ENCODE measurements at regions not wholly inside any gene's neighbourhood (a gene's known extent, or its start where the extent isn't known, plus 50 kb on each side); places are given as distances from the start of the nearest gene placed in this dataset.

GRCh38 chr5:82562696-82563240 lies 284.6 kb upstream of the RPS23 start:
- DNase-seq (ENCODE audit: insufficient read length, low spot score, missing footprints): no peak
- H3K4me3 ChIP-seq (ENCODE audit: insufficient read depth, low read length): no peak overlapping the region
- no peak for TF ChIP-seq CTCF (IDR thresholded peaks at IDR 0.05; ENCODE audit: extremely low read depth, low read depth, low read length)
- H3K9me3 ChIP-seq (ENCODE audit: low read depth, low read length): no peaks in the 10 kb centered on the region
- H3K36me3 ChIP-seq (ENCODE audit: insufficient read depth, low read length): no peaks in the 10 kb centered on the region
- H3K4me2 ChIP-seq (ENCODE audit: insufficient read depth, low read length): no peak overlapping the region
- H3K27ac ChIP-seq (ENCODE audit: low read depth, low read length): no peak overlapping the region
- no peak overlapping the region for H2AFZ ChIP-seq (ENCODE audit: low read length)
- H3K27me3 ChIP-seq (ENCODE audit: insufficient read depth, low read length): no peaks in the 10 kb centered on the region
- H4K20me1 ChIP-seq (ENCODE audit: insufficient read depth, low read length): no peaks in the 10 kb centered on the region
- H3K4me1 ChIP-seq (ENCODE audit: insufficient read depth, low read length): no peaks in the 10 kb centered on the region
- H3K79me2 ChIP-seq (ENCODE audit: insufficient read depth, low read length): no peaks in the 10 kb centered on the region

- no peaks in the 10 kb centered on the region for H3K27me3 ChIP-seq (ENCODE audit: insufficient read depth, low read length)
- no peaks in the 10 kb centered on the region for H3K4me1 ChIP-seq (ENCODE audit: insufficient read depth, low read length)
- TF ChIP-seq CTCF (IDR thresholded peaks at IDR 0.05; ENCODE audit: extremely low read depth, low read depth, low read length): no peak
- no peak overlapping the region for H2AFZ ChIP-seq (ENCODE audit: low read length)
- no peaks in the 10 kb centered on the region for H3K9me3 ChIP-seq (ENCODE audit: low read depth, low read length)
- no peak overlapping the region for H3K4me2 ChIP-seq (ENCODE audit: insufficient read depth, low read length)
- no peaks in the 10 kb centered on the region for H4K20me1 ChIP-seq (ENCODE audit: insufficient read depth, low read length)
- no peak for DNase-seq (ENCODE audit: insufficient read length, low spot score, missing footprints)
- H3K79me2 ChIP-seq (ENCODE audit: insufficient read depth, low read length): no peaks in the 10 kb centered on the region
- no peaks in the 10 kb centered on the region for H3K36me3 ChIP-seq (ENCODE audit: insufficient read depth, low read length)
- H3K4me3 ChIP-seq (ENCODE audit: insufficient read depth, low read length): no peak overlapping the region
- no peak overlapping the region for H3K27ac ChIP-seq (ENCODE audit: low read depth, low read length)
These were observed 283.6 kb upstream of the RPS23 start for GRCh38 chr5:82561797-82562196.

GRCh38 chr5:82560969-82561368 lies 282.8 kb upstream of the RPS23 start:
- Histone ChIP-seq H4K20me1 (ENCODE audit: insufficient read depth, low read length) (no peaks in the 10 kb centered on the region), H3K27me3 (ENCODE audit: insufficient read depth, low read length) (no peaks in the 10 kb centered on the region), H3K36me3 (ENCODE audit: insufficient read depth, low read length) (no peaks in the 10 kb centered on the region), H3K9me3 (ENCODE audit: low read depth, low read length) (no peaks in the 10 kb centered on the region), H3K79me2 (ENCODE audit: insufficient read depth, low read length) (no peaks in the 10 kb centered on the region), H3K4me2 (ENCODE audit: insufficient read depth, low read length) (no peak overlapping the region), H3K4me1 (ENCODE audit: insufficient read depth, low read length) (no peaks in the 10 kb centered on the region), H3K27ac (ENCODE audit: low read depth, low read length) (no peak overlapping the region), H2AFZ (ENCODE audit: low read length) (no peak overlapping the region), H3K4me3 (ENCODE audit: insufficient read depth, low read length) (no peak overlapping the region)
- TF ChIP-seq CTCF (IDR thresholded peaks at IDR 0.05; ENCODE audit: extremely low read depth, low read depth, low read length): no peak
- no peak for DNase-seq (ENCODE audit: insufficient read length, low spot score, missing footprints)

GRCh38 chr5:82560561-82560960 lies 282.4 kb upstream of the RPS23 start:
- no peak for DNase-seq (ENCODE audit: insufficient read length, low spot score, missing footprints)
- no peak overlapping the region for H3K27ac ChIP-seq (ENCODE audit: low read depth, low read length)
- no peaks in the 10 kb centered on the region for H3K36me3 ChIP-seq (ENCODE audit: insufficient read depth, low read length)
- no peak overlapping the region for H3K4me3 ChIP-seq (ENCODE audit: insufficient read depth, low read length)
- H3K4me2 ChIP-seq (ENCODE audit: insufficient read depth, low read length): no peak overlapping the region
- no peak for TF ChIP-seq CTCF (IDR thresholded peaks at IDR 0.05; ENCODE audit: extremely low read depth, low read depth, low read length)
- H2AFZ ChIP-seq (ENCODE audit: low read length): no peak overlapping the region
- H3K79me2 ChIP-seq (ENCODE audit: insufficient read depth, low read length): no peaks in the 10 kb centered on the region
- H3K9me3 ChIP-seq (ENCODE audit: low read depth, low read length): no peaks in the 10 kb centered on the region
- no peaks in the 10 kb centered on the region for H3K27me3 ChIP-seq (ENCODE audit: insufficient read depth, low read length)
- no peaks in the 10 kb centered on the region for H3K4me1 ChIP-seq (ENCODE audit: insufficient read depth, low read length)
- H4K20me1 ChIP-seq (ENCODE audit: insufficient read depth, low read length): no peaks in the 10 kb centered on the region
